GM12801 (cell line): ENCODE measurements at regions not wholly inside any gene's neighbourhood (a gene's known extent, or its start where the extent isn't known, plus 50 kb on each side); places are given as distances from the start of the nearest gene placed in this dataset.

ENCODE experiments used
- CTCF ChIP-seq: IDR thresholded peaks from one replicate; pipeline ENCODE4 v1.5.1; 2011; ENCODE audit warnings: control low read depth; ENCODE audit not compliant: insufficient read length; ENCODE audit errors: extremely low read depth

- no peak for TF ChIP-seq CTCF
Measured at GRCh38 chr15:85910834-85911233, 116.1 kb upstream of the KLHL25 start.

DNA sequence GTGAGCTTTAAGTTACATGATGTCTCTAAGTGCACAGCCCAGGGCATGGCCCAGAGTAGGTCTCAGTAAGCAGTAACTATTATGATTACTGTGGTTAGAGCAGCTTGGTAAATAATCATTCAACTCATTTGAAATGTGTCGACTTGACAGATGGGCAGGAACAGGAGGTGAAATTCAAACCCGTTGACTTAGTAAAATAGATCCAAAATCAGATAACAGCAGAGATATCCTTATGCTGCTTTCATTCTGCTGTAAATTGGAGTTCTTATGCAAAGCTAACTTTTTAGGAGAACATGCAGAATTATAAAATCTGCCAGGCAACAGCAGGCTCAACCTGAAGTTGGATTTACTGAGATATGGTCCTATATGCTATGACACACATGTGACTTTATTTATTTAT lies 118.7 kb upstream of the KLHL25 start:
- no peak for TF ChIP-seq CTCF

DNA sequence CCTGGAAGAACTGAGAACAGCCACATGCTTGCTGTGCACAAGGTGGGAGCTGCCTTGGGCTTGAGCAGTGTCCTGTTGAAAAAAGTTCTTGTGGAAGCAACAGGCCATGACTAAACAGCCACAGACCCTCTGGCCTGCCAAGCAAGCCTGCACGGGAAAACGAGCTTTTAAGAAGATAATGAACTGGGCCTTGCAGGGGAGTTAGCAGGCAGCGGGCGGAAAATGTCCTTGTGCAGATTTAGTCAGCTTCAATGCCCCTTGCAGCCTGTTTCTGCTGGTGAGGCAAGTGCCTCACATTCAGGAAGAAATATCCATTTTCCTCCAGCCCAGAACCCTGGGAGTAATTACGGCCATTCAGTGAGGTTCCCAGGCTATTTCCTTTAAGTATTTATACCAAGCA lies 126.2 kb upstream of the KLHL25 start:
- no peak for TF ChIP-seq CTCF

DNA sequence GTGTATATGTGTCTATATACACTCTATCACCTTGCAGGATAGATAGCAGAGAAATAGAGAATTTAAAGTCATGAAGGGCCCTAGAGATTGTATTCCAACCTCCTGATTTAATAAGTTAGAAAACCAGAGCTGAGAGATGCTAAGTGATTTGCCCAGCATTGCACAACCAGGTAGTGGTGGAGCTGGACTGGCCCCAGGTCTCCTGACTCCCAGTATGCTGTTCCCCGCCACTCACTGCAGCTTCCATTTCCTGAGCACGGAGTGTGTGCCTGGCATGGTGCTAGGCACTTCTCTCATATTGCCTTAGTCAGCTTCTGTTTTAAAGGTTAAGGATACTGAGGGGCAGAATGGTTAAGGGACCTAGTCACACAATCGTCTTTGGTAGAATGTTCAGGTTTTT lies 129.4 kb upstream of the KLHL25 start:
- no peak for TF ChIP-seq CTCF

DNA sequence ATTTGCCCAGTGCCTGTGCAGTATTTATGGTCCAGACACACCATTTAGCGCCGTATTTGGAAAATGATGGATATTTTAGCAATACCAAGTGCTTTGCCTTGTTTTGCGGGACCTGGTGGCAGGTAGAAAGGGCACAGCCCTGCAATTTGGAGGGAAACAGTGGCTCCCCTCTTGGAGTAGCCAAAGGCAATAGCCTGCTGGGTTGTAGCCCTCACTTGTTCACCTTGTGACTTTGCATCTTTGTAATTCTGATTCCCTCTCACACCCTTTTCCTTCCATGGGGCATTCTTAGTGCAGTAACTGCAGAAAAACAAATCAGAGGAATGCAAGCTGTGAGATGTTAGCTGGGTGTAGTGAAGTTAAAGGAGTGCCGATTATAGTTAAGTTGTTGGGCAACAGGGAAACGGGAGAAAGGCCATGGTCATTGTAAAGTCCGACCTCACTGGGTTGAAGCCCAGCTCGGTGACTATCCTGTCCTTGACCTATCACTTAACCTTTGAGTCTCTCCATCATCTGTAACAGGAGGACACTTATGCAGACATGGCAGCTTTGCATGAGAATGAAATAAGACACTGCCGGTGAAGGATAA lies 131.0 kb upstream of the KLHL25 start:
- no peak for TF ChIP-seq CTCF

DNA sequence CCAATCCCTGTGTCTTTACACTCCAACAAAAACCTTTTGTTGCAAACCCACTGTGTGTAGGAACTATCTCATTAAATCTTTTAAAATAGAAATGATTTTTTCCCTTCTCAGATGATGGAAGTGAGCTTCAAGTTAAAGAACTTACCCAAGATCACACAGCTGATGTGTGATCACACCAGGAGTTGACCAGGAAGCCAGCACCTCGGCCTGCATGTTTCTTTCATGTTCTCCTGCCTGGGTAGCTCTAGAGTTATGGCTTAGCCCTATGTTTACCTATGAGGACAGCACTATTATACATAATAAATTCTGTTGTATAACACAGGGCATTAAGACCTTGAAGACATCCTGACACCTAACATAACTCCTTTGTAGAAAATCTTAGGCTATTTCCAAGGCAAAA lies 132.1 kb upstream of the KLHL25 start:
- no peak for TF ChIP-seq CTCF

GRCh38 chr15:85927931-85928537 lies 133.3 kb upstream of the KLHL25 start:
- TF ChIP-seq CTCF = no peak

- TF ChIP-seq CTCF = no peak
Measured at GRCh38 chr15:85929786-85930185, 135.1 kb upstream of the KLHL25 start.
